ENCODE measurements at regions not wholly inside any gene's neighbourhood (a gene's known extent, or its start where the extent isn't known, plus 50 kb on each side); places are given as distances from the start of the nearest gene placed in this dataset.

- no peak for DNase-seq (ENCODE audit: low read depth, low spot score)
- POLR2A ChIA-PET: no interaction called here
- CTCF ChIA-PET: no interaction called here
- TF ChIP-seq CTCF (IDR thresholded peaks at IDR 0.05; ENCODE audit: insufficient read depth, low read length, missing control alignments): no peak
- no peak overlapping the region for H3K4me3 ChIP-seq (ENCODE audit: low read depth, low read length)
These were observed 226.2 kb upstream of the RAB6C start for GRCh38 chr2:129753261-129753660.

GRCh38 chr2:129754421-129754820 lies 225.0 kb upstream of the RAB6C start:
- no peak for TF ChIP-seq CTCF (IDR thresholded peaks at IDR 0.05; ENCODE audit: insufficient read depth, low read length, missing control alignments)
- no peak overlapping the region for H3K4me3 ChIP-seq (ENCODE audit: low read depth, low read length)
- POLR2A ChIA-PET: no interaction called here
- CTCF ChIA-PET: no interaction called here
- no peak for DNase-seq (ENCODE audit: low read depth, low spot score)

- POLR2A ChIA-PET: no interaction called here
- DNase-seq (ENCODE audit: low read depth, low spot score): no peak
- no peak overlapping the region for H3K4me3 ChIP-seq (ENCODE audit: low read depth, low read length)
- no peak for TF ChIP-seq CTCF (IDR thresholded peaks at IDR 0.05; ENCODE audit: insufficient read depth, low read length, missing control alignments)
- CTCF ChIA-PET: no interaction called here
These were observed 224.6 kb upstream of the RAB6C start for GRCh38 chr2:129754831-129755230.

- no peak for TF ChIP-seq CTCF (IDR thresholded peaks at IDR 0.05; ENCODE audit: insufficient read depth, low read length, missing control alignments)
- no peak for DNase-seq (ENCODE audit: low read depth, low spot score)
- POLR2A ChIA-PET: no interaction called here
- H3K4me3 ChIP-seq (ENCODE audit: low read depth, low read length): no peak overlapping the region
- CTCF ChIA-PET: no interaction called here
These were observed 223.7 kb upstream of the RAB6C start for GRCh38 chr2:129755786-129756185.

GRCh38 chr2:129756276-129756675 lies 223.2 kb upstream of the RAB6C start:
- H3K4me3 ChIP-seq (ENCODE audit: low read depth, low read length): no peak overlapping the region
- TF ChIP-seq CTCF (IDR thresholded peaks at IDR 0.05; ENCODE audit: insufficient read depth, low read length, missing control alignments): no peak
- ChIA-PET POLR2A (no interaction called here), CTCF (no interaction called here)
- DNase-seq (ENCODE audit: low read depth, low spot score): no peak

GRCh38 chr2:129757366-129757914 lies 222.0 kb upstream of the RAB6C start:
- CTCF ChIA-PET: no interaction called here
- POLR2A ChIA-PET: no interaction called here
- no peak for DNase-seq (ENCODE audit: low read depth, low spot score)
- no peak for TF ChIP-seq CTCF (IDR thresholded peaks at IDR 0.05; ENCODE audit: insufficient read depth, low read length, missing control alignments)
- H3K4me3 ChIP-seq (ENCODE audit: low read depth, low read length): no peak overlapping the region

All from AG04449 (cell line).